ENCODE measurements at regions not wholly inside any gene's neighbourhood (a gene's known extent, or its start where the extent isn't known, plus 50 kb on each side); places are given as distances from the start of the nearest gene placed in this dataset.
"Not testable (repeated sequence)": the region's sequence is repeated elsewhere in the genome, so short reads cannot be mapped to it uniquely, and the experiment has no call there.

DNA sequence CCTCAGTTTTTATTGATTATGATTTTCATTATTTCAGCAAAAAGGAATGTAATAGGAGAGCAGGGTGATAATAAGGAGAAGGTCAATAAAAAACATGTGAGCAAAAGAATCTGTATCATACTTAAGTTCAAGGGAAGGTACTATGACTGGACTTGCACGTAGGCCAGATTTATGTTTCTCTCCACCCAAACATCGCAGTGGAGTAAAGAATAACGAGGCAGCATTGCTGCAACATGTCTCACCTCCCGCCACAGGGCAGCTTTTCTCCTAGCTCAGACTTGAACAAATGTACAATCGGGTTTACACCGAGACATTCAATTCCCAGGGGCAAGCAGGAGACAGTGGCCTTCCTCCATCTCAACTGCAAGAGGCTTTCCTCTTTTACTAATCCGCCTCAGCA lies 155.7 kb upstream of the ALDH3B2 start:
- not testable (repeated sequence) for TF ChIP-seq SIN3A (IDR thresholded peaks at IDR 0.05; ENCODE audit: borderline replicate concordance, insufficient read depth, low read depth, low read length); CTCF (IDR thresholded peaks at IDR 0.05); POLR2AphosphoS5 (IDR thresholded peaks at IDR 0.05; ENCODE audit: low read depth, low read length); TCF7L2 (IDR thresholded peaks at IDR 0.05; ENCODE audit: low read depth, low read length)
- TF ChIP-seq, protein P1, sequence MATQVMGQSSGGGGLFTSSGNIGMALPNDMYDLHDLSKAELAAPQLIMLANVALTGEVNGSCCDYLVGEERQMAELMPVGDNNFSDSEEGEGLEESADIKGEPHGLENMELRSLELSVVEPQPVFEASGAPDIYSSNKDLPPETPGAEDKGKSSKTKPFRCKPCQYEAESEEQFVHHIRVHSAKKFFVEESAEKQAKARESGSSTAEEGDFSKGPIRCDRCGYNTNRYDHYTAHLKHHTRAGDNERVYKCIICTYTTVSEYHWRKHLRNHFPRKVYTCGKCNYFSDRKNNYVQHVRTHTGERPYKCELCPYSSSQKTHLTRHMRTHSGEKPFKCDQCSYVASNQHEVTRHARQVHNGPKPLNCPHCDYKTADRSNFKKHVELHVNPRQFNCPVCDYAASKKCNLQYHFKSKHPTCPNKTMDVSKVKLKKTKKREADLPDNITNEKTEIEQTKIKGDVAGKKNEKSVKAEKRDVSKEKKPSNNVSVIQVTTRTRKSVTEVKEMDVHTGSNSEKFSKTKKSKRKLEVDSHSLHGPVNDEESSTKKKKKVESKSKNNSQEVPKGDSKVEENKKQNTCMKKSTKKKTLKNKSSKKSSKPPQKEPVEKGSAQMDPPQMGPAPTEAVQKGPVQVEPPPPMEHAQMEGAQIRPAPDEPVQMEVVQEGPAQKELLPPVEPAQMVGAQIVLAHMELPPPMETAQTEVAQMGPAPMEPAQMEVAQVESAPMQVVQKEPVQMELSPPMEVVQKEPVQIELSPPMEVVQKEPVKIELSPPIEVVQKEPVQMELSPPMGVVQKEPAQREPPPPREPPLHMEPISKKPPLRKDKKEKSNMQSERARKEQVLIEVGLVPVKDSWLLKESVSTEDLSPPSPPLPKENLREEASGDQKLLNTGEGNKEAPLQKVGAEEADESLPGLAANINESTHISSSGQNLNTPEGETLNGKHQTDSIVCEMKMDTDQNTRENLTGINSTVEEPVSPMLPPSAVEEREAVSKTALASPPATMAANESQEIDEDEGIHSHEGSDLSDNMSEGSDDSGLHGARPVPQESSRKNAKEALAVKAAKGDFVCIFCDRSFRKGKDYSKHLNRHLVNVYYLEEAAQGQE (IDR thresholded peaks at IDR 0.05; ENCODE audit: insufficient read depth in 1 of 2, low read depth in 2 of 2, low read length in 1 of 2) = not testable (repeated sequence)

All from Panc1 (cell line).